Urothelium cell line (cell line): ENCODE measurements at regions not wholly inside any gene's neighbourhood (a gene's known extent, or its start where the extent isn't known, plus 50 kb on each side); places are given as distances from the start of the nearest gene placed in this dataset.

Experiments
- DNase-seq: peaks from one replicate; pipeline ENCODE4 v3.0.0; 2011; ENCODE audit warnings: low spot score, mixed read lengths
- FAIRE-seq: peaks from 2 replicates; lab custom pipeline; 2011; peaks lifted over from hg19 to GRCh38; lab: Jason Lieb, UNC

DNA sequence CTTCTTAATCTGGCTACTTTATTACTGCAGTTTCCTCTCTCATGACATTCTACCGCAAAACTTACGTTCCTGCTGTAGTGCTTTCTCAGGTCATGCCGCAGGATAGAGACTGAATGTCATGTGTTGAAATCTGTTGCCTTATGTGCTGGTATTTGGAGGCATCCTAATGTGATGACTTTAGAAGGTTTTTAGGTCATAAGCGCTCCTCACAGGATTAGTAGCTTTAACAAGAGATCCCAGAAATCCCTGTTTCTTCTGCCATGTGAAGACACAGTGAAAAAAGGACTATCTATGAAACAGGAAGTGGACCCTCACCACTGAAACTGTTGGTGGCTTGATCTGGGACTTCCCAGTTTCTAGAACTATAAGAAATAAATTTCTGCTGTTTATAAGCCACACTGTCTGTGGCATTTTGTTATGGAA, 209.3 kb downstream of the LACC1 start:
- DNase-seq = no peak

DNA sequence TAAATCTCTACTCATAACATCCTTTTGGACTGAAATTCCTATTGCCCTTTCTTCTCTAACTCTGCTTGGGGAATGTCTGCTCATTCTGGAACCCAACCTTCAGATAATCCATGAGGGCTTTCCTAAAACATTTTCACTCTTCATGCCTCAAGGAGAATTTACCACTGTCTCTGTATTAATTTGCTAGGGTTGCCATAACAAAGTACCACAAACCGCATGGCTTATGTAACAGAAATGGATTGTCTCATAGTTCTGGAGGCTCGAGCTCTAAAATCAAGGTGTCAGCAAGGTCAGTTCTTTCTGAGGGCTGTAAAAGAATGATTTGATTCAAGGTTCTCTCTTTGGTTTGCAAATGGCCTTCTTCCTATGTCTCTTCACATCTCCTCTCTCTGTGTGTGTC, 209.7 kb downstream of the LACC1 start:
- FAIRE-seq (no peak), DNase-seq (no peak)

More for the DNA sequence above, 209.3 kb downstream of the LACC1 start:
- FAIRE-seq = no peak

DNA sequence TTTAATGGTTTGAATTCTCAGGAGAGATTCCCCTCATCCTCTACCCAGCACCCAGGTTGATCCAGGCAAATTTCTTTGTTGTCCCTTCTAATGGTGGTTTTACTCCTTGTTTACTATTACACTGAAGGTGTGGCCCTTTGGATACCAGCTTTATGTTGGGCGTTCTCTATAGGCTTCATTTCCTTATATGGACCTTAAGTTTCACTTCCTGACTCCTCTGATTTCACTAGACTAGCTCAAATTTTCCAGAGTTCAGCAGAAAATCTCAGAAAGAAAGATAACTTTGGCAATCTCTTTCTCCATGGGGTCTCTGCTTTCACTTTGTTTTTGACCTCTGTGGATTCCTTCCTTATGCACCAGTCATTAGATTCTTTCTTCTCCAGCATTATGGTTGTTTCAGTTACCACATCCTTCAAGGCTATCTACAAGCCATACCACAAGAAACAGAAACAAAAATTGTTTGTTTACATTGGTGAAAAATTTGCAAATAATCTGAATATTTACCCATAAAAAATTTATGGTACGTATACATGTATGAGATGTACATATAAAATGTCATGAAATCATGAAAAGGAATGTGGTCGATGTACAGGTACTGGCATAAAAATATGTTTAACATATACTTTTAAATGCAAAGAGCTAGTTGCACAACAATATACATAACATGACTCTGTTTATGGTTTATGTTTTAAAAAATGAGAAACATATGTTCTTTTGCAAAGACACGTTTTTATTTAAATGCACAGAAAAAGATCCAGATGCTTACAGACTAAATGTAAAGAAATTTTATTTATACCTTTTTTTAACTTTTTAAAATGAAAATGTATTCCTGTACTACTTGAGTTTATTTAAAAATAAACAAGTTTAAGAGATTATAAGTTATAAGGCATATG, 212.6 kb downstream of the LACC1 start:
- FAIRE-seq (no peak), DNase-seq (no peak)

DNA sequence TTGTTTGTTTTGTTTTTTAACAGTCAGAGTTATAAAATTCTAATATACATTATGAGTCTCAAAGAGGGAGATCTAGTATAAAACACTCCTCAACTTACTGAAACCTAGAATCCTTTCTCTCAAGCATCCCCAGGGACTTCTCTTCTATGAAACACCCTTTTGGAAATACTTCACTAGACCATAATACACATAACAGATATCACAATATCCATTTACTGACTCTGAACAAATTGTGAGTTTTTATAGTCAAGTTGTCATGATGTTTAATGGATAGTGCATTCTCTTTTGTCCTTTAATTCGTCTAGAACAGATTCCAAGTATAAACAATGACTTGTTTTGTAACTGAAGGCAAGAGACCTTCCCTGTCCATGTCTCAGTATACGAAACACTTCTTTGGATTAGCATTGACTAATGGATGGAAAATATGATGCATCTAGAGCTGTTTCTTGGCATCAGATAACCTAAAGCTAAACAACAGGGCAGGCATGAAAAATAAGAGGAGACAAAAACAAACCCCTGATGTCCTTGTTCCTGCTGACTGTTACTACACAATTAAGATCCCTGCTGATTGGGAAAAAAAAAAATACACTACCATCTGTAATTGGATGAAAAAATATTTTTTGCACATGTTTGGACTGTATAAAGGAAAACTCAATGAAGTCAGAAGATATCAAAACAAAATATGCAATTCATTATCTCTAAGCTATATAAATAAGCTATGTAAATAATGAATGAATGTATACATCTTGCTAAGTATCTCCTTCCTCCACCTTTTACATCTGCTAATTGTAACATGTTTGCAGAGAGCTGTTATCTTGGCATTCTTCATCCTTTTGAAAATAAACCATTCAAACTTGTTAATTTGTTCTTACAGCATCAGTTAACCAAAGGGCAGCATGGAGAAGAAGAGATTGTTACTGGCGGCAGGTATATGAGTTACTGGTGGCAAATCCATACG, 214.2 kb downstream of the LACC1 start:
- DNase-seq (no peak), FAIRE-seq (no peak)

DNA sequence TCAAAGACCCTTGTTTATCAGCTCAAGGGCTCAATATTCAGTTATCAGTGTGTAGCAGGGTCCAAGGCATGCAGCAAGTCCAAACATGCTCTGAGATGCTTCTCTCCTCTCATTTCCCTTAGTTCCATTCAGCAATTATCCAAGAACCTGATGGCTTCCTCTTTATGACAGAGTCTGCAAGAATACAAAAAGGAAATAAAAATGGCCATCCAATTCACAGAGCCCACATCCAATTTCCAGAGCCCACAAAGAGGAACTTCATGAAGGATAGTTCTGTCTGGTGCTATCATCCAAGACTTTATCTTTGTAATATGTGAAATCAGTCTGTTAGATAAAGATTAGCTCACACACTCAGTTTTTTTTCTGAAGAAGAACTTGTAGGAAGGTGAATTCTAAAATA, 217.2 kb downstream of the LACC1 start:
- DNase-seq (no peak), FAIRE-seq (no peak)

DNA sequence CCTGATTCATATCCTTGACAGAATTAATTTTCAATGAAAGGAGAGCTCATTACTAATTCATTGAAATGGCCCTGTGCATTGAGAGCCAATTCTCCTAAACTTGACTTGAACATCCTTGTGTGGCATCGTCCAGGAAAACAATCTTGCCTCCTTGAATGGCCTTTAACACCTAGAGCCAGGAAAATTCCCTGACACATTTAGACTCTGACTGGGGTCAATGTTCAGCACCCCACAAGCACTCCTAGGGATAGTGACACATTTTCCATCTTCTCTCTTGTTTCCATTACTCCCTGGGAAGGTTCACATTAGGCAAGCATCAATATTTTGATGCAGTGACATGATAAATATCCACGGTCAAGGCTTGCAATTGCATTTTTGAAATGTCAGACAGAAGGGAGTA, 218.9 kb downstream of the LACC1 start:
- no peak for DNase-seq
- FAIRE-seq = no peak

DNA sequence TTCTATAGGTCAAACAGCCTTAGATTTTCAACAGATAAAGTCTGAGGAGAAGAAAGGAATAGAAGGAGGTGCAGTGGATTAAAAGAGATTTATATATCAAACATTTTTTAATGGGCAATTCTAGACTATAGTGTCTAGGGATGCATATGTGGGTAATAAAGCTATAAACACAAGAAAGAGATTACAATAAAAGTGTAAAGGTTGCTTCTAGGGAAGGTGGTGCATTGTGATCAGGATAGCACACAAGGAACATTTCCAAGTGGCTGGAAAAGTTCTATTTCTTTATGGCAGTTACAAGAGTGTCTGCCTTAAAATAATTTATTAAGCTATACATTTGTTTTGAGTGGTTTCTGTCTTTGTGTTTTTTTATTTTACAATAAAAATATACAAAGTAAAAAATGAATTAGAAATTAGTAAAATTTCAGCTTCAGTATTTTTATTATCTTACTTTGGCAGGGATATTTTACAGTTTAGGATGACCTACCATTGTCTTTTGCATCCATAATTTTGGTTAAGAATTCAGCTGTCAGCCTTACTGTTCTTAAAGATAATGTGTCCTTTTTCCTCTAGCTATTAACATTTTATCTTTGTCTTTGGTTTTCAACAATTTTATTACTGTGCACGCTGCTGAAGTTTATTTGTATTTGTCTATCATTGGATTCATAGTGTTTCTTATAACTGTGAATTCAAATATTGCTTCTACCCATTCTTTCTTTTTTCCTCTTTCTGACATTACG, 221.8 kb downstream of the LACC1 start:
- DNase-seq = no peak
- FAIRE-seq = no peak

DNA sequence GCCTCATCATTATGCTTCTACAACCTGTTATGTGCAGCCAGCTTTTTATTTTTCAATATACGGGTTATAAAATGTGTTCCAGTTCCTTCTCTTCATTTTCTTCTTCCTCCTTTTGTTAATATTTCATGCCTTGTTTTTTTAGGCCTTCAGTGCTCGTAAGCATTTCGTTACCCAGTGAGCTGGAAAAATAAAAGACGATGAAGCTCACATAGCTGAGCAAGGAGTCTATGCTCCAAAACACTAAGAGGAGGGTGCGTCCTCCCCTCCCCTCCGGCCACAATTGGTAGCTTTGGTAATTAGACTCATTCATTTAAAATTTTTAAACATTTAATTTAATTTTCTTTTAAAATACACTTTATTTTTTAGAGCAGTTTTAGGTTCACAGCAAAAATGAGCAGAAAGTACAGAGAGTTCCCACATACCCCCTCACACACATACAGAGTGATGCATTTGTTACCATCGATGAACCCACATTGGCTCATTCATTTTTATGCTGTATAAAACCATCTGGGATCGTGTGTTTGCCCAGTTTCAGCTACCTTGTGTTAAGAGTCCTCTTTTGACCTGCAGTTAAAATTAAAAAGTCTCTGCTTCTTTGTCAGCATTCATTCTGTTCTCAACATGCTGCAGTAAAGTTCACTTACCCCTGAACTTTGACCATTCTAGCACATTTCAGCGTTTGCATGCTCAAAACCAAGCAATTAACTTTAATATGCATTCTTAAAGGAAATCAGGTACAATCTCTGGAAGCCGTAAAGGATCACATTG, 223.9 kb downstream of the LACC1 start:
- DNase-seq (no peak), FAIRE-seq (no peak)

DNA sequence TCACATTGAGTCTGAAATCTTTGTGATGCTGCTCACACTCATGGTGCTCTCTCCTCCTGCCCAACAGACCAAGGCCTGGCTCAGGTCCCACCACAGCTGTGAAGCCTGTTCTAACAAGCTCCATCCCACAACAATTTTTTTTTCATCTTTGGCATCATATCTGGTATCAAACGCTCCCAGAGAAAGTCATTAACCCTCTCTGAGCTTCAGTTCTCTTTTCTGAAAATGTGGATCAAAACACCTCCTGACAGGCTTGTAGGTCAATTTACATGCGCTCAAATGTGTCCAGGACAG, 224.4 kb downstream of the LACC1 start:
- FAIRE-seq (no peak), DNase-seq (no peak)

DNA sequence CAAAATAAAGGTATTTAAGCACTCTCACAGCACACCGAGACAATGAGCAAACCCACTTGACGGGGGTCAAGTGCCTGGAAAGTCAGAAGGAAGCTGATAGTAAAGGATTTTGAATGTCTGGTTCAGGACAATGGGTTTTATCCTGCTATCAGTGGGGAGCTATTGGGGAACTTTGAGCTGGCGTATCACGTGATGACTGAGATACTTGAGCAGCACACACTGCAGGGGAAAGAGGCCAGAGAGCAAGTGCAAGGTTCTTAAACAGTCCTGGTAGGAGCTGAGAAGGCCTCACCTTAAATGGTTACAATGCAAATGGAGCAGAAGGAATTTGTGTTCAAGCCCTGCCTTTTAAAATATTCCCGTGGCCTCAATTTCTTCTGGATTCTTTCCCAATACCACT, 225.3 kb downstream of the LACC1 start:
- DNase-seq (no peak), FAIRE-seq (no peak)

DNA sequence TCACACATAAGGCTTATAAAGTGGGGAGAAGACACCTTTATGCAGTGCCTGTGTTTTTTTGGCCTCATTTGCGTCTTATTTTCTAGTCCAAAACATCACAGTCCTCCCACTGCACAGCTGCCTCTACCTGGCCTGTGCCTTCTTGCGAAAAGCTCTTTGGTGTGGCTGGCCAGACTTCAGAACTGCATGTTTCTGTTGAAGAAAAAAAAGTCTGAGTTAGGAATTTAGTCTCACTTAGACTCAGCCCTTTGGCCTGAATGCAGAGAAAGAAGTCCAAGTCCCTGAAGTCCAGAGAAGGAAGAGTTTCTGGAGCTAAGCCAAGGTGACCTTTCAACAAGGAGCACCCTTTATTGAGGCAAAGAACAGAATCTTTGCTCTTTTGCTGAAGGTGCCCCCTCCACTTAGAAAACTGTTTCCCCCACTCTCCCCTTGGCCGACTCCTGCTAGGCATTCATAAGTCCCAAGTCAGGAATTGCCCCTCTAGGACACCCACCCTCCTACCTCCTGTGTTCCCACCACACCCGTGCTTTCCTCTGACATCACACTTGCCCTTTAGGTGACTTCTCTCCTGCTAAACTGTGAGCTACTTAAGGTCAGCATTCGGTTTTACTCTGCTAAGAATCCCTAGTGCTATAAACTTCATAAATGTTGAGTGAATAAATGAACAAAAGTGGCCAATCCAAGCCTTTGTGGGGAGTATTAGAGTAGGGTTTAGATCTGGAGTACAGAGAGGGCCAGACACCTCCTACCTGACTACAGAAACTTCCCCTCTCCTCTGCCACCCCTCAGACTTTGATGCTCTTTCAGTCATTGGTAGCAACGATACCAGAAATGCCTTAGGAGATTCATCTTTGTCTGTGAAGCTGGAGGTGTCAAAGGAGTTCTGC, 226.8 kb downstream of the LACC1 start:
- DNase-seq = no peak
- FAIRE-seq = no peak

DNA sequence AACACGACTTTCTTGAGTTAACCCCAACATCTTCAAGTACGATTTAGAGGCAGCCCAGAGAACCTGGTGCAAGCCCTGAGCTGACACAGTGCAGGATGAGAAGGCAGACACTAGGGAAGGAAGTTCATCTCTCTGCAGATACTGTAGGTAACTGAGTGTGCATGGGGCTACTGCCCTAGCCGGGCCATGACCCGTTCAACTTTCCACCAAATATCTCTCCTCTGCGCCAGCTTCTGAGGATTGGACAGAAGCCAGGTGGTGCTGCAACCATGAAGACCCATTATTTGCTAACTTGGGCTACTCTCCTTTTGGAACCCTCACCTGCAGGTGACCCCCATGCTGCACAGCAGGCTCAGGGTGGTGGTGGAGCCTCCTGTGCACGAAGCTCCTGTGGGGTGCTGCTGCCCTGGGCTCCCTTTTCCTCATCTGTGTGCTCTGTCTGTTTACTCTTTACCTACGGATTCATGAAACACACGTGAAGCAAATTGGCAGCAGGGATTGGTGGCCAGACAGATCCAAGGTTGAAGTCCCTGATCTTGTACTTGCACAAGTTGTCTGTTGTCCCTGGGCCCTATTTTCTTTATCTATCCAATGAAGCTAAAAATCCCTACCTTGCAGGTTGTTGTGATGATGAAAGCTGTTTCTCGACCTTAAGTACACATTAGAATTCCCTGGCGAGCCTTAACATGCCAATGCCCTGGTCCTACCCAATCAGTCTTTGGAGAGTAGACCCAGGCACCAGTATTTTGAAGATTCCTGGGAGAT, 227.8 kb downstream of the LACC1 start:
- no peak for FAIRE-seq
- DNase-seq = no peak

DNA sequence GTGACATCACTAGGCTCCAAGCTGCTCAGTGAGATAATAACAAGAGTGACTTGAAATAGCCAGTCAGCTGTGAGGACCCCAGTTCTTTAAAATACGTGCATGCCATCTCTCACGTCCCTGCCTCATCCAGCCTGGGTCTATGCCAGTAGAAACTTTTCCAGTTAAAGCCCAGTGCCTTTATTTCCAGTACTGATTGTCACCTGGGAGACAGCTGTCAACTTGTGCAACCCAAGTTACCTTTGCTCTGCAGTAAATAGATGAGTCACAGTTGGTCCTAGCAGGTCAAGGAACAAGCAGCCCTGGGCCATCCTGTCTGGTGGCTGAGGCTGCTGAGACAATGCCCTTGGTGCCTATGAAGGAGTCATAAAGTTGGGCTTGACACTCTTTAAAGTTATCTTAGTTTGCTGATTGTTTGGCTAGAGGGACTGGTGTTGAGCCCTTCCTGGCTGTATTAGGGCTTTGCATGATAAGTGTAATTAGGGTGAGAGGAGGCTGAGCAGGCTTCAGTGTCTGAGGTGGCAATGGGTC, 228.7 kb downstream of the LACC1 start:
- no peak for FAIRE-seq
- DNase-seq = no peak

DNA sequence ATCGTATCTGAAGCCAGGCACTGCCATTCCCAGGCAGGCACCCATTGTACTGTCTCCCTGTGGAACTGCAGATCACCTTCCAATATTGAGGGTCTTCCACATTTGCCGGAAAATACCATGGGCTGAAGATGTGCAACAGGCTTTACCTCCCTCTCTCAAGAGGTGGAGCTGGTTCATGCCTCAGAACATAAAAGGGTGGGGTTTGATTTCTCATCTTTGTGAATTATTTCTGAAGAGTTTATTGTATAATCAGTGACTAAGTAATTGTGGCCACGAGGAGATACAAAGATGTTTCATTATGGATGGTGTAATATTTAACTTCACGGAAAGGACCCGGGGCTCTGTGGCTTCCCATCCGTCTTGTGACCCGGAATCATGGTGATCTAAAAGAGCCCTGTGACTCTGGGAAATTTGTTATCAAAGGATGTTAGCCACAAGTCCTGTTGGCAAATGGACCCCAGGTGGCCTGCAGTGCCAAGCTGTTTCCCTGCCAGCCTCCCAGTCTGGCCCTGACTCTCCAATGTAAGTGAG, 230.5 kb downstream of the LACC1 start:
- no peak for DNase-seq
- no peak for FAIRE-seq

DNA sequence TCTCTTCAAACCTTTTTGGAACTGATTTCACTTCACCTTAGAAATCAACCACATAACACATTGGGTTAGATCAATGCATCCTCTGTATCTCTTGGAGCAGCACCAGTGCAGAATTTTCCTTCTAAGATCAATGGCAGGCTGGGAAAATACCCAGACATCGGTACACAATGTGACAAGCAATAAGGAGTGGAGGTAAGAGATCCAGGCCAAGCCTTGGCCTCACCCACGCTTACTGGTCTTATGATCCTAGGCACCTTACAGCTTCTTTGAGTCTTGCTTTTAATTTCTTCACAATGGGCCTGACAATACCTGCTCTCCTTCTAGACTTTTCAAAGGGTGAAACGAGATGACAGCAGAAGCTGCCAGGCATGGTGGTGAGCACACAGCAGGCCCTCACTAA, 232.0 kb downstream of the LACC1 start:
- DNase-seq = no peak
- FAIRE-seq = no peak

DNA sequence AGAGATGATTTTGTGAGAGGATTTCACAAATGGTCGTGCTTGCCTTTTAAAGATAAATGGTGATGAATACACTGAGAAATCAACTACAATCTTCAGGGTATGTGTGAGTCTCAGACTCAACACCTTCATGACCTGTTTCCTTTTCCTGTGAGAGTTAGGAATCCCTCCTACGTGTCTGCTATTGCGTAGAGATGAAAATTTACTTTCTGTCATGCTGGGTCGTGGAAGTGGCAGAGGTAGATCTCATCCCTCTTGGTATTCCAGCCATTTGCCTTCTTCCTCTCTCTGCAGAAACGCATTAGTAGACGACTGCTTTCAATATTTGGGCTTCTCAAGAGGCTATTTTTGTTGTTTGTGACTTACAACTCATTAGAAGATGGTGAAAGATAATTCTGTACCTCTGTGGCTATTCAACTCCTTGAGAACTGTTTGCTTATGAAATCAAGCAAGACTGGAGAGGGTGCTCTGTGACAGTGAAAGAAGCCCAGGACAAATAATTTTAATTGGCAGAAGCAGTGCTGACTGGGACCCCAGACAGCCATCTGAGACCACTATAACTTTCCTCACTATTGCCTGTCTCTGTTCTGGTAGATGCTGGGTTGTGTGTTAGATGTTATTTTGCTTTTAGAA, 233.1 kb downstream of the LACC1 start:
- DNase-seq = no peak
- FAIRE-seq = no peak

DNA sequence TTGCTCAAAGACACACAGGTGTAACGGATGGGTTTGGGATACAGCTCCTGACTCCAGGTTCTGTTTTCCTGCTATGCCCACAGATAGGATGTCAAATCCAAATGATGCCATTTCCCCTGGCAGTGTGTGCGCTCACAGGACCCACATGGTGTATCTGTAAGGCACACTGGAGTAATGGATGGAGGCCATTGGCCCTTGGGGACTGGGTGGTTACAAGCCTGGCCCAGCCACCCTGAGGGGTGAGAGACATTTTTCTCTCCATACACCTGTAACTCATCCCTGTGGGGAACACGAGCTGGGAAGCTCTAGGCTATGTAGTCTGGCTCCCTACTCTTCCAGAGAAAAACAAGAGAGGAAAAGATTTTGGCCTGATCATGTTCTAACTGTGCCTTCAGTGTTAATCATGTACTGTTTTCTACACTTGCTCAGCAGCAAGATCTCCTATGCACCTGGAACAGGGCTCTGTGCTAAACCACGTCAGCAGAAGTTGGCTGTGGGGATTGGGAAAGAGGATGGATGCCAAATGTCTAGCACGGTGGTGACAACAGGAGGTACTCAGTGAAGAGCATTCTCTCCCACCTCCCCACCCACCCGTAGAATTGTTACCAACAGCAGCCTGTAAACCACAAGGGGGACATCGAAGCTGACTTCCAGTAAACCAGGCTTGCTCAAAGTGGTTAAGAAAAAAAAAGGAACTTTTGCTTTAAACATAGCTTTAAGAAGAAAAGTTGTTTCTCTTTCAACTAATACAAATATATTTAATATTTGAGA, 237.0 kb downstream of the LACC1 start:
- no peak for DNase-seq
- no peak for FAIRE-seq
